Stimulated activated CD8-positive, alpha-beta memory T cell treated with anti-CD3 and anti-CD28 coated beads, Interleukin-7, amount 100 ng/mL, for 4 hours (primary cell): ENCODE measurements at regions not wholly inside any gene's neighbourhood (a gene's known extent, or its start where the extent isn't known, plus 50 kb on each side); places are given as distances from the start of the nearest gene placed in this dataset.

Experiments used
- DNase-seq, 2 donors: peaks; one replicate each; pipeline ENCODE4 v3.0.0-alpha.2; 2020; ENCODE audit warnings: low read depth in 2 of 2

- no peak for DNase-seq
Observed at GRCh38 chr21:39055167-39055767, 128.0 kb downstream of the PSMG1 start.

GRCh38 chr21:39054066-39054465 lies 129.2 kb downstream of the PSMG1 start:
- no peak for DNase-seq

- DNase-seq = no peak
Observed at GRCh38 chr21:39053126-39053525, 130.1 kb downstream of the PSMG1 start.

GRCh38 chr21:39052718-39053117 lies 130.5 kb downstream of the PSMG1 start:
- no peak for DNase-seq

GRCh38 chr21:39051588-39051949 lies 131.7 kb downstream of the PSMG1 start:
- no peak for DNase-seq

DNA sequence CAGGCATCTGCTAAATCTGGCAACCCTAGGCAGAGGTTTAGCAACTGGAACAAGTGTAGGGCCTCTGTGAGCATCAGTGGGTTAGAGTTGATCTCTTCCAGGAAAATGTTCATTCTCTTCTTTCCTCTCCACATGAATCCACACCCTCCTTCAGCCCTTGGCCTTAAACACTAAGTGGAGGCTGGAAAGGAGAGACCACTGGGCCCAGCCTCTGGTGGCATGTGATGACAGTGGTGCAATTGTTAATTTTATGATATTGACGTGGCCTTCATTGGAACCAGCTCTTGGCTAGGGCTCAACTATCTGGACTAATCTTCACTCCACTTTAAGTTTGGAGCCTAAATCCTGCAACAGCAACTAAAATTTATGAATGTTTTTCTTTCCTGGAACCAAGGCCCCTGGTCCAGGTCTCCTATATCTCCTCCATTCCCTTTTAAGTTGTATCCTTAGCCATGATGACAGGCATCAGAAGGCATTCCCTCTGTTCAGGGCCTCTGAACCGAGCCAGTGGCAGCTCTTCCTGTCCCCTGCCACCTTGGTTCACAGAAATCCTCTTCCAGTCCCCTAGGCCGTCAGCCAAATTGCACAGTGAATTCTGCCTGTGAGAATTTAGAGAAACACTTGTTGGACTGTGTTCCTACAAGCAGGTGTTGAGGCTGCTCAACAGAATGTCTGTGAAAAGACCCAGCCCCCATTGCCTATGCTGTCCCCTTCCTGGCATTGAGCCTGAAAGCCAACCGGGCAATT lies 132.2 kb downstream of the PSMG1 start:
- DNase-seq = no peak

DNA sequence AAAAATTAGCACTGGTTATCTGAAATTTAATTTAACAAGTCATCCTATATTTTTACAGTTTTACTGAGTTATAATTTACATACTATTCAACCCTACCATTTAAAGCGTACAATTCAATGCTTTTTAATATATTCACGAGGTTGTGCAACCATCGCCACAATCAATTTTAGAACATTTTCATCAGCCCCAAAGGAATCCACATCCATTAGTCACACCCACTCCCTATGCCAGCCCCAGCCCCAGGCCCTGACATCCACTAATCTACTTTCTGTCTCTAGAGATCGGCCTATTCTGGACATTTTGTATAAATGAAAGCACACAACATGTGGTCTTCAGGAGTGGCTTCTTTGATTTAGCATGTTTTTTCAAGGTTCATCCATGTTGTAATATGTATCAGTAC lies 134.7 kb downstream of the PSMG1 start:
- DNase-seq = no peak

DNA sequence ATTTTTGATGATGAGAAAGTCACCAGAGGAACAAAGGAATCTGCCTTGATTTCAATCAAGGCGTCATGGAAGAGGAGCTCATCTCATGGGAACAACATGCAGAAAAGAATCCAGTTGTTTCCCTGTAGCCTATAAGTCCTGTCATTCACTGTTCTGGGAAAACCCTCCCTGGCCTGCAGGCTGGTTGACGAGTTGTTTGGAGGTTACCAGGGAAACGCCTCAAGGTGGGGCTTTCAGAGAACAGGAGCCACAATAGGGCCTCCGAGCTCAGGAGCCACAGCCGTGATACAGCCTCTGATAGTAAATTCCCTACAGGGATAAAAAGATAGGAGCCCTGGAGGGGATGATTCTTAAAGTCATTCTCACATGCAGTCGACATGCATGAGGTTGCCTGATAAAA lies 135.2 kb downstream of the PSMG1 start:
- DNase-seq = no peak

- DNase-seq = no peak
Observed at GRCh38 chr21:39047046-39047445, 136.2 kb downstream of the PSMG1 start.

- DNase-seq = no peak
Observed at GRCh38 chr21:39046236-39046916, 136.9 kb downstream of the PSMG1 start.

GRCh38 chr21:39041816-39042215 lies 141.4 kb downstream of the PSMG1 start:
- no peak for DNase-seq

DNA sequence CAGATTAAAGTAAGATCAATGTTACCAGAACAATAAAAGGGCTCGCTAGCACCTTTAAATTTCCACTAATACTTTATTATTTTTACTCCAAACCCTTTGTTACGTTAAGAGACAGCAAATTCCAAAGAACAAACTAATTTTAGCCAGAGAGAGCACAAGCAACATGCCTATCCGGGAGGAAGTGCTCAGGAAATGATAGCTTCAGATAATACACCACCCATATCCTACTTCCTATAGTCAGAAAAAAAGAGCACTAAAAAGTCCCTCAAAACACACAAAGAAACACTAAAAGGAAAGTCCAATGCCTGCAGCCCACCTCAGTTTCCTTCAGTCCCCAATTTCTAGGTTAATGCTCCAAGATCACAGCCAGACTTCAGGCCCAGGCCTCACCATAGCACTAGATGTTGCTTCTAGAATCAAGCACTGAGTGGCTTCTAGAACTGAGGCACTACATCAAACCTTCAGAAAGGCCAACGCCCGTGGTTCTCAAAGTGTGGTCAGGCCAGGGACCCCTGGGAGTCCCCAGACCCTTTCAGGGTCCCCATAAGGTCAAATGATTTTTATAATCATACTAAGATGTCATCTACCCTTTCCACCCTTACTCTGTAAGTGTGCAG lies 142.6 kb downstream of the PSMG1 start:
- DNase-seq = no peak

GRCh38 chr21:39037807-39038405 lies 145.3 kb downstream of the PSMG1 start:
- no peak for DNase-seq

DNA sequence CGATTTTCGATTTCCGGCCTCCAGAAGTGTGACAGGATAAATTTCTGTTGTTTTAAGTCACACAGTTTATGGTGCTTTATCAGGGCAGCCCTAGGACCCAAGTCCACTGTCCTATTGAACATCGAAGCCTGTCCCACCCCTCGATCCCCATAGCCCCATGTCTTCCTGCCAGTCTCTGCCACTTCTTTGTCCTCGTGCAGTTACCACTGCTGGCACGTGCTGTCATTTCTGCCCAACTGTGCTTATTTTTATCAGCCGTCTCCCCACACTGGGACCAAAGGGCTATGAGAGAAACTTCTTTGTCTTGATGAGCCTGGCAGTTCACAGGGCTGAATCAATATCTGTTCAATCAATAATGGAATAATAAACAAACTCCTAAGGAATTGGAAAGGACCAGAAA lies 146.7 kb downstream of the PSMG1 start:
- DNase-seq = no peak

- no peak for DNase-seq
Observed at GRCh38 chr21:39034590-39035536, 148.4 kb downstream of the PSMG1 start.

GRCh38 chr21:39033878-39034589 lies 149.2 kb downstream of the PSMG1 start:
- no peak for DNase-seq

GRCh38 chr21:39029900-39030884 lies 153.1 kb downstream of the PSMG1 start:
- no peak for DNase-seq

GRCh38 chr21:39029086-39029755 lies 154.0 kb downstream of the PSMG1 start:
- DNase-seq = no peak

DNA sequence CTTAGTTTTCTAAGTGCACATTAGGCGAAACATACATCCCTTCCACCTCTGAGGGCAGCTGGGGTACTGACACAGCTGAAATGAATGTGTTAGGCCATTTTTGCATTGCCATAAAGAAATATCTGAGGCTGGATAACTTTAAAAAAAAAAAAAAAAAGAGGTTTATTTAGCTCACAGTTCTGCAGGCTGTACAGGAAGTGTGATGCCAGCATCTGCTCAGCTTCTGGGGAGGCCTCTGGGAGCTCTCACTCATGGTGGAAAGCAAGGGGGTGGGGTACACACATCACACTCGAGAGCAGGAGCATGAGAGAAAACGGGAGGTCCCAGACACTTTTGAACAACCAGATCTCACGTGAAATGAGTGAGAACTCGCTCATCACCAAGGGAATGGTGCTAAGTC lies 158.1 kb downstream of the PSMG1 start:
- DNase-seq = no peak
